ENCODE measurements at regions not wholly inside any gene's neighbourhood (a gene's known extent, or its start where the extent isn't known, plus 50 kb on each side); places are given as distances from the start of the nearest gene placed in this dataset.
"Not testable (repeated sequence)": the region's sequence is repeated elsewhere in the genome, so short reads cannot be mapped to it uniquely, and the experiment has no call there.

GRCh38 chr2:2797797-2798196, 466.7 kb upstream of the MYT1L start:
- DNase-seq (ENCODE audit: low read depth), result no peak

GRCh38 chr2:2796207-2796606, 465.1 kb upstream of the MYT1L start:
- DNase-seq (ENCODE audit: low read depth), result no peak

- DNase-seq (ENCODE audit: low read depth), result no peak
Observed at GRCh38 chr2:2795438-2796091, 464.5 kb upstream of the MYT1L start.

GRCh38 chr2:2793925-2794560, 463.0 kb upstream of the MYT1L start:
- no peak for DNase-seq (ENCODE audit: low read depth)

GRCh38 chr2:2793514-2793913, 462.4 kb upstream of the MYT1L start:
- DNase-seq (ENCODE audit: low read depth), result no peak

- no peak for DNase-seq (ENCODE audit: low read depth)
Observed at GRCh38 chr2:2791606-2792005, 460.5 kb upstream of the MYT1L start.

GRCh38 chr2:2791031-2791430, 460.0 kb upstream of the MYT1L start:
- no peak for DNase-seq (ENCODE audit: low read depth)

GRCh38 chr2:2788076-2788475, 457.0 kb upstream of the MYT1L start:
- DNase-seq (ENCODE audit: low read depth), result no peak

GRCh38 chr2:2787301-2787907, 456.3 kb upstream of the MYT1L start:
- no peak for DNase-seq (ENCODE audit: low read depth)

- no peak for DNase-seq (ENCODE audit: low read depth)
Observed at GRCh38 chr2:2782007-2782406, 450.9 kb upstream of the MYT1L start.

GRCh38 chr2:2779727-2780126, 448.7 kb upstream of the MYT1L start:
- DNase-seq (ENCODE audit: low read depth), result no peak

- no peak for DNase-seq (ENCODE audit: low read depth)
Observed at GRCh38 chr2:2777876-2778275, 446.8 kb upstream of the MYT1L start.

GRCh38 chr2:2777213-2777612, 446.1 kb upstream of the MYT1L start:
- DNase-seq (ENCODE audit: low read depth), result no peak

GRCh38 chr2:2775018-2775417, 443.9 kb upstream of the MYT1L start:
- DNase-seq (ENCODE audit: low read depth), result no peak

GRCh38 chr2:2773692-2774091, 442.6 kb upstream of the MYT1L start:
- no peak for DNase-seq (ENCODE audit: low read depth)

GRCh38 chr2:2773080-2773479, 442.0 kb upstream of the MYT1L start:
- DNase-seq (ENCODE audit: low read depth), result not testable (repeated sequence)

- DNase-seq (ENCODE audit: low read depth), result no peak
Observed at GRCh38 chr2:2771721-2772411, 440.8 kb upstream of the MYT1L start.

GRCh38 chr2:2769481-2770431, 438.7 kb upstream of the MYT1L start:
- DNase-seq (ENCODE audit: low read depth), result no peak

GRCh38 chr2:2768476-2768875, 437.4 kb upstream of the MYT1L start:
- DNase-seq (ENCODE audit: low read depth), result no peak

- no peak for DNase-seq (ENCODE audit: low read depth)
Observed at GRCh38 chr2:2767837-2768236, 436.8 kb upstream of the MYT1L start.

- DNase-seq (ENCODE audit: low read depth), result no peak
Observed at GRCh38 chr2:2765839-2766495, 434.9 kb upstream of the MYT1L start.
